Neural cell (in vitro differentiated cells): ENCODE measurements at regions not wholly inside any gene's neighbourhood (a gene's known extent, or its start where the extent isn't known, plus 50 kb on each side); places are given as distances from the start of the nearest gene placed in this dataset.

ENCODE experiments used
- EZH2 ChIP-seq: fragments of 200-600, 300-800 bp; shearing (Covaris generic), sonication (generic); IDR thresholded peaks from 2 replicates; pipeline ENCODE4 v1.6.1; 2014; ENCODE audit warnings: antibody characterized with exemption, low read length, borderline replicate concordance, mild to moderate bottlenecking; ENCODE audit not compliant: insufficient read depth, poor library complexity, severe bottlenecking
- MXI1 ChIP-seq: fragments of 450-650 bp; conservative IDR thresholded peaks from 2 replicates; pipeline ENCODE4 v1.6.1; 2014; ENCODE audit warnings: antibody characterized with exemption, mild to moderate bottlenecking; ENCODE audit not compliant: poor library complexity, severe bottlenecking
- POLR2AphosphoS5 ChIP-seq: IDR thresholded peaks from 2 replicates; pipeline ENCODE4 v1.6.1; 2012
- RAD21 ChIP-seq: fragments of 450-650 bp; conservative IDR thresholded peaks from 2 replicates; pipeline ENCODE4 v1.6.1; 2014; ENCODE audit warnings: antibody characterized with exemption, mild to moderate bottlenecking, moderate library complexity
- REST ChIP-seq: IDR thresholded peaks from 2 replicates; pipeline ENCODE4 v1.6.1; 2012; ENCODE audit warnings: borderline replicate concordance
- SMC3 ChIP-seq: fragments of 450-650 bp; conservative IDR thresholded peaks from 2 replicates; pipeline ENCODE4 v1.6.1; 2014; ENCODE audit warnings: antibody characterized with exemption, mild to moderate bottlenecking, moderate library complexity; ENCODE audit not compliant: poor library complexity
- TAF1 ChIP-seq: IDR thresholded peaks from 2 replicates; pipeline ENCODE4 v1.6.1; 2012; ENCODE audit warnings: low read depth
- TF ChIP-seq, protein P1 (sequence below): fragments of 450-650 bp; IDR thresholded peaks from 2 replicates; pipeline ENCODE4 v1.5.1; 2014; ENCODE audit warnings: antibody characterized with exemption, mild to moderate bottlenecking, moderate library complexity; ENCODE audit not compliant: poor library complexity, severe bottlenecking

GRCh38 chr5:158546748-158547147, 553.0 kb downstream of the EBF1 start:
- TF ChIP-seq RAD21: no peak
- TF ChIP-seq, protein P1, sequence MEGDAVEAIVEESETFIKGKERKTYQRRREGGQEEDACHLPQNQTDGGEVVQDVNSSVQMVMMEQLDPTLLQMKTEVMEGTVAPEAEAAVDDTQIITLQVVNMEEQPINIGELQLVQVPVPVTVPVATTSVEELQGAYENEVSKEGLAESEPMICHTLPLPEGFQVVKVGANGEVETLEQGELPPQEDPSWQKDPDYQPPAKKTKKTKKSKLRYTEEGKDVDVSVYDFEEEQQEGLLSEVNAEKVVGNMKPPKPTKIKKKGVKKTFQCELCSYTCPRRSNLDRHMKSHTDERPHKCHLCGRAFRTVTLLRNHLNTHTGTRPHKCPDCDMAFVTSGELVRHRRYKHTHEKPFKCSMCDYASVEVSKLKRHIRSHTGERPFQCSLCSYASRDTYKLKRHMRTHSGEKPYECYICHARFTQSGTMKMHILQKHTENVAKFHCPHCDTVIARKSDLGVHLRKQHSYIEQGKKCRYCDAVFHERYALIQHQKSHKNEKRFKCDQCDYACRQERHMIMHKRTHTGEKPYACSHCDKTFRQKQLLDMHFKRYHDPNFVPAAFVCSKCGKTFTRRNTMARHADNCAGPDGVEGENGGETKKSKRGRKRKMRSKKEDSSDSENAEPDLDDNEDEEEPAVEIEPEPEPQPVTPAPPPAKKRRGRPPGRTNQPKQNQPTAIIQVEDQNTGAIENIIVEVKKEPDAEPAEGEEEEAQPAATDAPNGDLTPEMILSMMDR: no peak
- TF ChIP-seq SMC3: no peak
- TF ChIP-seq EZH2: no peak
- TF ChIP-seq MXI1: no peak
- no peak for TF ChIP-seq TAF1
- no peak for TF ChIP-seq POLR2AphosphoS5
- TF ChIP-seq REST: no peak
